HCT116 (cell line): ENCODE measurements at regions not wholly inside any gene's neighbourhood (a gene's known extent, or its start where the extent isn't known, plus 50 kb on each side); places are given as distances from the start of the nearest gene placed in this dataset.

Experiments
- ATAC-seq: fragments of 200-7000 bp; cut with Tn5 transposase; 2 replicates; pipeline ENCODE4 v1.9.1; 2020; ENCODE audit warnings: mild to moderate bottlenecking, moderate library complexity
- BruUV-seq: library from RNA; stranded (reverse); fragments of 400-500 nt; replicated peaks from 2 replicates; lab custom pipeline; 2021; lab: Mats Ljungman, UMichigan
- CTCF ChIA-PET: fragments of 300-600 bp; sonication (Branson Sonifier 250); formaldehyde crosslinking; loops from one replicate; lab custom pipeline; 2021; ENCODE audit warnings: antibody characterized with exemption; lab: Charles Lee
- POLR2A ChIA-PET: fragments of 300-600, 350-600 bp; sonication (Branson Sonifier 250); formaldehyde crosslinking; loops from one replicate; lab custom pipeline; 2021; ENCODE audit warnings: antibody characterized with exemption; lab: Charles Lee
- RAD21 ChIA-PET, 2 experiments: fragments of 300-600 bp; sonication (Branson Sonifier 250); formaldehyde crosslinking; loops; one replicate each; lab custom pipeline; 2023; ENCODE audit warnings: low total read pairs in 2 of 2; ENCODE audit not compliant: uncharacterized antibody in 2 of 2, unreplicated experiment in 2 of 2, low non-redundant PET in 1 of 2; lab: Charles Lee
- DNase-seq: peaks from one replicate; pipeline ENCODE4 v3.0.0-alpha.2; 2010; ENCODE audit warnings: low read depth, low spot score
- H2AFZ ChIP-seq: fragments of 200-600 bp; shearing (Covaris generic), sonication (generic); 2 replicates; pipeline ENCODE4 v1.6.1; 2017; ENCODE audit warnings: low read depth, mixed run types, mixed read lengths, antibody characterized with exemption, low read length; ENCODE audit not compliant: poor library complexity, severe bottlenecking
- H3K27ac ChIP-seq: 2 replicates; pipeline ENCODE4 v1.5.1; 2012; ENCODE audit warnings: low read depth, low read length
- H3K27me3 ChIP-seq: fragments of 200-600 bp; sonication (generic); 2 replicates; pipeline ENCODE4 v1.6.1; 2016; ENCODE audit warnings: mixed run types, low read length, mixed read lengths; ENCODE audit not compliant: insufficient read depth
- H3K36me3 ChIP-seq, 2 experiments: fragments of 200-500 bp in 1 of 2; fragments of 200-600 bp in 1 of 2; sonication (Bioruptor generic) in 1 of 2; sonication (generic) in 1 of 2; 2 replicates each; pipeline versions ENCODE4 v1.5.1 to v1.6.1; 2014 to 2016; ENCODE audit warnings: low read length in 2 of 2, inconsistent platforms in 1 of 2, mixed read lengths in 1 of 2, mixed run types in 1 of 2; ENCODE audit not compliant: insufficient read depth in 2 of 2, control insufficient read depth in 1 of 2
- H3K4me1 ChIP-seq, 2 experiments: fragments of 200-600 bp in 1 of 2; sonication (generic) in 1 of 2; 2 replicates each; pipeline versions ENCODE4 v1.5.1 to v1.6.1; 2012 to 2017; ENCODE audit warnings: low read length in 2 of 2, inconsistent platforms in 1 of 2, mild to moderate bottlenecking in 1 of 2, mixed read lengths in 1 of 2, mixed run types in 1 of 2, moderate library complexity in 1 of 2; ENCODE audit not compliant: insufficient read depth in 2 of 2, control insufficient read depth in 1 of 2
- H3K4me2 ChIP-seq: fragments of 200-600 bp; sonication (generic); 2 replicates; pipeline ENCODE4 v1.6.1; 2017; ENCODE audit warnings: mixed run types, low read length, mixed read lengths
- H3K4me3 ChIP-seq, 2 experiments: fragments of 200-600 bp in 1 of 2; sonication (generic) in 1 of 2; replicated peaks in 1 of 2; 2 replicates each; pipeline ENCODE4 v1.5.1; 2011 to 2016; ENCODE audit warnings: low read length in 2 of 2, control low read depth in 1 of 2, low read depth in 1 of 2, mild to moderate bottlenecking in 1 of 2, mixed read lengths in 1 of 2, mixed run types in 1 of 2
- H3K79me2 ChIP-seq: fragments of 200-600 bp; sonication (generic); 2 replicates; pipeline ENCODE4 v1.6.1; 2017; ENCODE audit warnings: mild to moderate bottlenecking, mixed run types, low read length, moderate library complexity, mixed read lengths; ENCODE audit not compliant: insufficient read depth
- H3K9ac ChIP-seq: fragments of 200-600 bp; sonication (generic); 2 replicates; pipeline ENCODE4 v1.6.1; 2016; ENCODE audit warnings: low read length, mixed read lengths
- H3K9me2 ChIP-seq: fragments of 200-600 bp; sonication (generic), shearing (Covaris generic); 2 replicates; pipeline ENCODE4 v1.6.1; 2017; ENCODE audit warnings: mixed run types, mild to moderate bottlenecking, moderate library complexity; ENCODE audit not compliant: insufficient read depth
- H3K9me3 ChIP-seq, 2 experiments: fragments of 200-500 bp in 1 of 2; fragments of 200-600 bp in 1 of 2; sonication (Bioruptor generic) in 1 of 2; sonication (generic) in 1 of 2; 2 replicates each; pipeline ENCODE4 v1.6.1; 2014 to 2017; ENCODE audit warnings: low read length in 2 of 2, mixed read lengths in 2 of 2, inconsistent platforms in 1 of 2, low read depth in 1 of 2, mild to moderate bottlenecking in 1 of 2, mixed run types in 1 of 2, moderate library complexity in 1 of 2; ENCODE audit not compliant: control insufficient read depth in 1 of 2, insufficient read depth in 1 of 2
- H4K20me1 ChIP-seq: fragments of 200-600 bp; sonication (generic), shearing (Covaris generic); 2 replicates; pipeline ENCODE4 v1.6.1; 2017; ENCODE audit warnings: mixed run types, mild to moderate bottlenecking, moderate library complexity; ENCODE audit not compliant: insufficient read depth
- ATF3 ChIP-seq: IDR thresholded peaks from 2 replicates; pipeline ENCODE4 v1.6.1; 2012
- ELF1 ChIP-seq: IDR thresholded peaks from 2 replicates; pipeline ENCODE4 v1.6.1; 2012; ENCODE audit warnings: low read depth, borderline replicate concordance
- EZH2phosphoT487 ChIP-seq: fragments of 200-600 bp; IDR thresholded peaks from 2 replicates; pipeline ENCODE4 v1.6.1; 2018; ENCODE audit warnings: antibody characterized with exemption, borderline replicate concordance
- FOSL1 ChIP-seq: IDR thresholded peaks from 2 replicates; pipeline ENCODE4 v1.6.1; 2012; ENCODE audit warnings: low read depth
- JUND ChIP-seq: IDR thresholded peaks from 2 replicates; pipeline ENCODE4 v1.6.1; 2012
- MAX ChIP-seq: IDR thresholded peaks from 2 replicates; pipeline ENCODE4 v1.6.1; 2012
- RAD21 ChIP-seq: IDR thresholded peaks from 2 replicates; pipeline ENCODE4 v1.6.1; 2012; ENCODE audit warnings: low read depth, mild to moderate bottlenecking
- REST ChIP-seq: IDR thresholded peaks from 2 replicates; pipeline ENCODE4 v1.6.1; 2012; ENCODE audit warnings: low read depth
- SP1 ChIP-seq: IDR thresholded peaks from 2 replicates; pipeline ENCODE4 v1.6.1; 2012; ENCODE audit warnings: low read depth
- SRF ChIP-seq: IDR thresholded peaks from 2 replicates; pipeline ENCODE4 v1.6.1; 2012; ENCODE audit warnings: low read depth
- YY1 ChIP-seq: IDR thresholded peaks from 2 replicates; pipeline ENCODE4 v1.6.1; 2011; ENCODE audit warnings: low read length, low read depth, moderate library complexity, mild to moderate bottlenecking; ENCODE audit not compliant: insufficient replicate concordance; ENCODE audit errors: extremely low read depth
- ZFX ChIP-seq: fragments of 450-650 bp; IDR thresholded peaks from 2 replicates; pipeline ENCODE4 v1.6.1; 2017
- intact Hi-C: fragments of 100-400 bp; cut with micrococcal nuclease; formaldehyde crosslinking; loops from 2 replicates; pipeline ENCODE4 v1.10.0; 2022

GRCh38 chr2:18792684-18793083 is 203.3 kb upstream of the NT5C1B start:
- RAD21 ChIA-PET: no interaction called here
- intact Hi-C loops: no loop called here
- Histone ChIP-seq H4K20me1 (no peaks in the 10 kb centered on the region), H3K36me3 (no peaks in the 10 kb centered on the region), H3K4me1 (no peaks in the 10 kb centered on the region), H3K9me2 (no peaks in the 10 kb centered on the region), H3K27me3 (peaks cover 7% of the 10 kb centered on the region; the same call in 1 of the 2 replicates), H3K79me2 (no peaks in the 10 kb centered on the region), H3K9ac (no peak overlapping the region), H2AFZ (no peak overlapping the region), H3K4me2 (no peak overlapping the region), H3K4me3 (no peak overlapping the region), H3K9me3 (no peaks in the 10 kb centered on the region), H3K27ac (no peak overlapping the region)
- BruUV-seq: no TSS peak
- TF ChIP-seq ZFX (no peak), MAX (no peak), EZH2phosphoT487 (no peak), FOSL1 (no peak), RAD21 (no peak), SP1 (no peak), JUND (no peak), YY1 (no peak), ELF1 (no peak), SRF (no peak), ATF3 (no peak)
- POLR2A ChIA-PET: no interaction called here
- DNase-seq (no peak), ATAC-seq (no peak)
- CTCF ChIA-PET: no interaction called here

- no peaks in the 10 kb centered on the region for H4K20me1 ChIP-seq
- no peaks in the 10 kb centered on the region for H3K4me1 ChIP-seq
- no peaks in the 10 kb centered on the region for H3K9me3 ChIP-seq
- no peak overlapping the region for H3K9ac ChIP-seq
- intact Hi-C loops: no loop called here
- no peak overlapping the region for H3K27ac ChIP-seq
- H2AFZ ChIP-seq: no peak overlapping the region
- ChIA-PET RAD21 (no interaction called here), POLR2A (no interaction called here), CTCF (no interaction called here)
- no peaks in the 10 kb centered on the region for H3K36me3 ChIP-seq
- DNase-seq: no peak
- BruUV-seq: no TSS peak
- H3K4me2 ChIP-seq: no peak overlapping the region
- H3K79me2 ChIP-seq: no peaks in the 10 kb centered on the region
- H3K4me3 ChIP-seq: no peak overlapping the region
- H3K9me2 ChIP-seq: no peaks in the 10 kb centered on the region
- no peak for ATAC-seq
- no peak for TF ChIP-seq SRF
- no peak for TF ChIP-seq REST
- peaks cover 7% of the 10 kb centered on the region; the same call in 1 of the 2 replicates for H3K27me3 ChIP-seq
Measured at GRCh38 chr2:18792226-18792629, 202.9 kb upstream of the NT5C1B start.
